Right cardiac atrium (tissue), 5 donors: ENCODE measurements at regions not wholly inside any gene's neighbourhood (a gene's known extent, or its start where the extent isn't known, plus 50 kb on each side); places are given as distances from the start of the nearest gene placed in this dataset.

Source experiments
- ATAC-seq, 2 donors: fragments of 200-7000 bp; cut with Tn5 transposase; one replicate each; pipeline versions ENCODE4 v1.8.0 to v1.9.1; 2020; ENCODE audit warnings: moderate library complexity in 2 of 2, mild to moderate bottlenecking in 1 of 2
- DNase-seq, 3 donors: peaks; one replicate each; pipeline ENCODE4 v3.0.0-alpha.2; 2020
- H3K27ac ChIP-seq: one replicate; pipeline ENCODE4 v1.5.1; 2013; ENCODE audit warnings: mild to moderate bottlenecking, low read length, control low read depth, moderate library complexity
- H3K27me3 ChIP-seq: one replicate; pipeline ENCODE4 v1.6.1; 2013; ENCODE audit not compliant: control insufficient read depth, insufficient read depth
- H3K4me1 ChIP-seq: one replicate; pipeline ENCODE4 v1.6.1; 2013; ENCODE audit warnings: low read length; ENCODE audit not compliant: control insufficient read depth, insufficient read depth
- H3K4me3 ChIP-seq: one replicate; pipeline ENCODE4 v1.5.1; 2013; ENCODE audit warnings: low read length, control low read depth
- H3K9me3 ChIP-seq: one replicate; pipeline ENCODE4 v1.6.1; 2013; ENCODE audit warnings: low read length; ENCODE audit not compliant: control insufficient read depth
- WGBS: extraction: QIAGEN DNeasy Blood & Tissue Kit; methylation state at CpG from one replicate; pipeline ENCODE4 v1.1.7; 2013; 5-methylcytosine and 5-hydroxymethylcytosine counted together
- intact Hi-C, 4 donors: fragments of 100-400 bp; cut with DNase I; formaldehyde crosslinking; loops; one replicate each; pipeline versions ENCODE4 v1.11.0 to v1.14.0; 2022 to 2023
- donor health status: healthy with polysubstance abuse.
- donor health status: DM: no; HTN: yes; CAD: no.
- donor health status: DM: no; HTN: no; CAD: no.
- donor health status: DM: no; HTN: yes; CAD: no; lungs with severe emphysema.
- donor health status: DM: yes; HTN: yes; CAD: no.

GRCh38 chrX:134735015-134735414 lies 62.0 kb downstream of the PABIR2 start:
- intact Hi-C loops: no loop called here
- H3K4me3 ChIP-seq: no peak overlapping the region
- DNase-seq (no peak), ATAC-seq (no peak)
- WGBS: 87% methylated on average over 2 of the region's 2 CpGs
- no peaks in the 10 kb centered on the region for H3K27me3 ChIP-seq
- no peak overlapping the region for H3K27ac ChIP-seq
- peaks cover 7% of the 10 kb centered on the region for H3K4me1 ChIP-seq
- no peaks in the 10 kb centered on the region for H3K9me3 ChIP-seq

DNA sequence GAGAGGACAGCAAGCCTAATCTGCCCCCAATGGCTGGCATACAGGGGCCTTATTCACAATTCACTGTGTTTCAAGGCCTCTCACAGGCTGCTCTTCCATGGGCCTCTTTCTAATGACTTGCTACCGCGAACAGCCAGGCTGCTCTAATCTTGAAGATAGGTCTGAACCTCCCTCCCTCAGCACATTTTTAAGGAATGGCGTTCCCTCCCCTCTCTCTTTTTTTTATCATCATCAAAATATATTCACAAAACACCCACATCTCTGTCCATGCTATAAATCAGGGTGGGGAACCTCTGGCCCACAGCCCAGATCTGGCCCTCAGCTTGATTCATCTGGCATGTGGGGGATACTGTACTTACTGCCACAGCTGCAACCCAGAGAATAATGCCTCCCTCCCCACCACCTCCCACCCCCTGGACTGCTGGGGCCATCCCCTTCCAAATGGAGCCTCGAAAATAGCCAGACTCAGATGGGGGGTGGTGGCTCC lies 62.5 kb downstream of the PABIR2 start:
- intact Hi-C loops: no loop called here
- no peak overlapping the region for H3K4me3 ChIP-seq
- no peaks in the 10 kb centered on the region for H3K27me3 ChIP-seq
- H3K27ac ChIP-seq: no peak overlapping the region
- DNase-seq (peak in 1 of 3 donors; percentile 29), ATAC-seq (no peak)
- H3K4me1 ChIP-seq: peaks cover 7% of the 10 kb centered on the region
- no peaks in the 10 kb centered on the region for H3K9me3 ChIP-seq
- 28% methylated on average over 4 of the region's 4 CpGs for WGBS

GRCh38 chrX:134733591-134733990 lies 63.4 kb downstream of the PABIR2 start:
- no peak for ATAC-seq
- Histone ChIP-seq H3K4me1 (peaks cover 5% of the 10 kb centered on the region), H3K9me3 (no peaks in the 10 kb centered on the region), H3K27me3 (no peaks in the 10 kb centered on the region), H3K27ac (no peak overlapping the region), H3K4me3 (no peak overlapping the region)
- intact Hi-C loops: no loop called here
- no peak for DNase-seq
- WGBS: 51% methylated on average over 2 of the region's 2 CpGs

DNA sequence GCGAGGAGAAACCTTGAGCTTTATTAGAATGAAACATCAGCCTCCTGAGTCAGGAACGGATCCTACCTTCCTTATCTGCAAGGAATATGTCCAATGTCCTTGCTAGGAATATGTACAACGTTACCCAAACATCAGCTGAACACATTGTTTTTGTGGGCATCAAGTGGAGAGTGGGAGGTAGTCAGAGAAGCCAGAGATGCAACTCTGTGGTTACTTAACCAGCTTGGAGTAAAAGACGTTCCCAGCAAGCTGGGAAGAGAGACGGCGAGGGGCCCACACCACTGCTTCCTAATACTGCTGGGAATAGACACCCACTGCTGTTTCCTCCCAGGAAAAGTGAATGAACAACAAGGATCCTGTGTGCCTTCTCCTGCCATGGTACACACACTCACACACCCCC lies 64.3 kb downstream of the PABIR2 start:
- DNase-seq (no peak), ATAC-seq (no peak)
- Histone ChIP-seq H3K4me3 (no peak overlapping the region), H3K27me3 (no peaks in the 10 kb centered on the region), H3K9me3 (no peaks in the 10 kb centered on the region), H3K27ac (no peak overlapping the region), H3K4me1 (peaks cover 5% of the 10 kb centered on the region)
- 69% methylated on average over 6 of the region's 6 CpGs for WGBS
- intact Hi-C loops: no loop called here

- WGBS: 79% methylated on average over 3 of the region's 3 CpGs
- H3K9me3 ChIP-seq: no peaks in the 10 kb centered on the region
- H3K27ac ChIP-seq: no peak overlapping the region
- intact Hi-C loops: no loop called here
- no peak for ATAC-seq
- no peak for DNase-seq
- peaks cover 5% of the 10 kb centered on the region for H3K4me1 ChIP-seq
- no peaks in the 10 kb centered on the region for H3K27me3 ChIP-seq
- H3K4me3 ChIP-seq: no peak overlapping the region
Measured at GRCh38 chrX:134732152-134732551, 64.9 kb downstream of the PABIR2 start.

GRCh38 chrX:134727363-134727762 lies 69.1 kb upstream of the PLAC1 start:
- Histone ChIP-seq H3K27ac (no peak overlapping the region), H3K27me3 (no peaks in the 10 kb centered on the region), H3K9me3 (no peaks in the 10 kb centered on the region), H3K4me1 (no peaks in the 10 kb centered on the region), H3K4me3 (no peak overlapping the region)
- WGBS: 94% methylated on average over 1 of the region's 1 CpG
- DNase-seq: no peak
- no peak for ATAC-seq
- intact Hi-C loops: no loop called here

GRCh38 chrX:134725103-134725690 lies 66.9 kb upstream of the PLAC1 start:
- no peak overlapping the region for H3K4me3 ChIP-seq
- no peak overlapping the region for H3K27ac ChIP-seq
- DNase-seq (no peak), ATAC-seq (no peak)
- H3K4me1 ChIP-seq: no peaks in the 10 kb centered on the region
- intact Hi-C loops: no loop called here
- no peaks in the 10 kb centered on the region for H3K9me3 ChIP-seq
- 95% methylated on average over 4 of the region's 4 CpGs for WGBS
- no peaks in the 10 kb centered on the region for H3K27me3 ChIP-seq

GRCh38 chrX:134721766-134722532 lies 63.7 kb upstream of the PLAC1 start:
- ATAC-seq (no peak), DNase-seq (no peak)
- Histone ChIP-seq H3K4me1 (peaks cover 2% of the 10 kb centered on the region), H3K27ac (no peak overlapping the region), H3K27me3 (no peaks in the 10 kb centered on the region), H3K4me3 (no peak overlapping the region), H3K9me3 (no peaks in the 10 kb centered on the region)
- intact Hi-C loops: no loop called here
- 83% methylated on average over 9 of the region's 9 CpGs for WGBS

DNA sequence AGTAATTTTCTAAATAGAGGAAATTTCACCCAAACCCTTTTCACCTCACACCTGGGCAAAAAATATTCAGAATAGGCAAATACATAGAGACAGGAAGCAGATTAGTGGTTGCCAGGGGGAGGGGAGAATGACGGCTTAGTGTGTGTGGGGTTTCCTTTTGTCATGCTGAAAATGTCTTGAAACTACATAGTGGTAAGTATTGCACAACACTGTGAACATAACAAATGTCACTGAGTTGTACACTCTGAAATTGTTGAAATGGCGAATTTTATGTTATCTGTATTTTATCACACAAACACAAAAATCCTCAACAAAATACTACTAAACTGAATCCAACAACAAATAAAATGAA lies 60.7 kb upstream of the PLAC1 start:
- H3K4me1 ChIP-seq: peaks cover 2% of the 10 kb centered on the region
- no peak overlapping the region for H3K4me3 ChIP-seq
- intact Hi-C loops: no loop called here
- H3K27me3 ChIP-seq: no peaks in the 10 kb centered on the region
- no peaks in the 10 kb centered on the region for H3K9me3 ChIP-seq
- ATAC-seq: no peak
- no peak for DNase-seq
- no peak overlapping the region for H3K27ac ChIP-seq
- 75% methylated on average over 2 of the region's 2 CpGs for WGBS

DNA sequence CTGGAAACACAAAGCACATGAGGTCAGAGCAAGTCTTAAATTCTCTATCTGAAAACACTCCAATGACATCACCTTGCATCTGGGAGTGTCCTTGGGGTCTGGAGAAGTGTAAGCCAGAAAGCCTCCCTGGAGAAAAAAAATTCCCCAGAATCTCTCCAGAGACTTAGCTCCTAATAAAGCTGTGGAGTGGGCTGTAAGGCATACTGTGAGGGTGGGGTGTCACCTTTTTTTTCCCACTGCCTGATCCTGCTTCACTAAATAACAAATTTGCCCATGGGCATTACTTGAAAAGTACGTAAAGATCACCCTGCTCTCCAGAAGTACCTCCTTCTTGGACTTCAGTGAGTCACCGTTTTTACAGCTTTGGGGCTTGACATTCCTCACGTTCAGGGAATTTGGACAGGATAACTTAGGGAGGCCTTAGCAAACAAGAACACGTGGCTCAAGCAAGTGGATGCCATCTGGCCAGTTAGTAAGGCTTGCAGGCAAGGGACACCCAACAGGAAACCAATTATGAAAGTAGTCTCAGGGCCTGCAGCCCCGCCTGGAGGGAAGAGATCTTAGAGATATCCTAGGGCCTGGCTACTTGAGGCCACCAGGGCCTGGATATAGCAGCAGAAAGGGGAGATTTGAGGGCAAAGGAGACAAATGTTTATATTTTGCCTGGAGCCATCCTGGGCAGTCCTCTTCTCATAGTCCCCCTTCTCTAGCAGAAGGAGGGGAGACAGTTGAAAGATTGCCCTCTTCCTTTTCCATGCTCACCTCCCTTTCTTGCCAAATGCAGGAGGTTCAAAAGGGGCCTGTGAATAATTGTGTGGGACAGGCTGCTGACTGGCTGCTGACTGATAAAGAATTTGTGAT lies 60.1 kb upstream of the PLAC1 start:
- DNase-seq (peak in 1 of 3 donors; percentile 38), ATAC-seq (peak in 1 of 2 donors; percentile 25)
- Histone ChIP-seq H3K4me3 (no peak overlapping the region), H3K27me3 (no peaks in the 10 kb centered on the region), H3K27ac (no peak overlapping the region), H3K9me3 (no peaks in the 10 kb centered on the region), H3K4me1 (peaks cover 2% of the 10 kb centered on the region)
- intact Hi-C loops: no loop called here
- WGBS: 25% methylated on average over 5 of the region's 5 CpGs

- intact Hi-C loops: no loop called here
- H3K4me3 ChIP-seq: no peak overlapping the region
- no peak for DNase-seq
- WGBS: 95% methylated on average over 1 of the region's 1 CpG
- peaks cover 2% of the 10 kb centered on the region for H3K4me1 ChIP-seq
- ATAC-seq: no peak
- no peaks in the 10 kb centered on the region for H3K27me3 ChIP-seq
- no peaks in the 10 kb centered on the region for H3K9me3 ChIP-seq
- no peak overlapping the region for H3K27ac ChIP-seq
Measured at GRCh38 chrX:134717698-134718097, 59.4 kb upstream of the PLAC1 start.
